ENCODE measurements at regions not wholly inside any gene's neighbourhood (a gene's known extent, or its start where the extent isn't known, plus 50 kb on each side); places are given as distances from the start of the nearest gene placed in this dataset.

DNA sequence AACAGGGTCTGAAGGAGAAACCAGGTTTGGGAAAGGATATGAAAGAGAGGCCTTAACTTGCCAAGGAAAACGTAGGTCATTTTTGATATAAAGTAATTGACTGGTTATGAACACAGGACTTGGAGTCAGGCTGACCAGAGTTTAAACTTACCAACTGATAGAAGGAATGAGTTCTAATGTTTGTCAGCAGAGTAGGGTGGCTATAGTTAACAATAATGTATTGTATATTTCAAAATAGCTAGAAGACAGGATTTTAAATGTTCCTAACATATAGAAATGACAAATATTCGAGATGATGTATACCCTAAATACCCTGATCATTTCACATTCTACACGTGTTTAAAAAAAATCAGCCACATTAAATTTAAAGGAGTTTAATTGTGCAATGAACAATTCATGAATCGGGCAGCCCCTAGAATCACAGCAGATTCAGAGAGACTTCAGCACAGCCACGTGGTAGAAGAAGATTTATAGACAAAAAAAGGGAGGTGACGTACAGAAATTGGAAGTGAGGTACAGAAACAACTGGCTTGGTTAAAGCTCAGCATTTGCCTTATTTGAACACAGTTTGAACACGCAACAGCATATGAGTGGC, 52.5 kb upstream of the PLEKHG7 start:
- Mint-ChIP-seq H3K36me3 (no peaks in the 10 kb centered on the region), H3K4me3 (no peak overlapping the region), H3K9me3 (no peaks in the 10 kb centered on the region), H3K27ac (no peak overlapping the region), H3K4me1 (ENCODE audit: low read depth) (peaks cover 12% of the 10 kb centered on the region), H3K27me3 (no peaks in the 10 kb centered on the region)
- no peak for DNase-seq
- intact Hi-C loops (cut with micrococcal nuclease): loop anchor here (1.0 to 5.0 kb wide), 5 partner anchors 76 to 1288 kb away; partner anchors contain the start of gene BTG1
- ChIA-PET CTCF (interaction anchor here (0.9 to 2.6 kb wide), 7 partner anchors 76 to 1289 kb away, joined by 3 to 17 read pairs (median 6); no protein-coding TSS in a partner anchor), POLR2A (interaction anchor here (0.6 kb wide), 1 partner anchor 134 kb away, joined by 3 read pairs; no protein-coding TSS in a partner anchor)

DNA sequence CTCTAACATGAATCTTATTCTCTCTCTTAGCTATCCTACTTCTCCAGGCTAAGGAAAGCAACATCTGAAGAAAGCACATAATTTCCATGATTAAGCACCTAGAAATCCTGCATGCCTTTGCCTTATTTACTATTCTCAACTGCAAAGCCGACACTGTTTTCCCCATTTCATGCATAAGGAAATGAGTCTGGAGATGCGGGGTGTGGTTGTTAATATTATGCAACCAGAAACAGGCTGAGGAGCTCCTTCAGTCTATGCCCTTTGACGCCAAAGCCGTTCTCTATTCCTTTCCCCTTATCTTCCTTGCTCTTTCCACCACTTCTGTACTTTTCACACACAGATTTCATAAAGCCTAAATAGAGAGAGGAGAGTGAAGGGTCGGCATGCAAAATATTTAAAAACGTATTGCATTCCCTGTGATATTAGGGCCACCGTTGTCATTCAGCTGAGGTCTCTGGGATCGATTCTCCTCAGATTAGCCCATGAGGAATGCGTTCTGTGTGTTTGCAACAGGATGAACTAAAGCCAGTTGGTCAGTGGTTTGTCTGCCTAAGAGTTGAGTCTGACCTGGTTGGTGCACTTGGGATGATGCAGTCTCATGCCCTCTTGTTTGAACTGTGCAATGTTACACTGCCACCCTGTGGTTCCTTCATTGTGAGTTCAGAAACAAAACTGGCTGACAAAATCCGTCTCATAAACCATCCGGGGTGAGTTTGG, 53.1 kb upstream of the PLEKHG7 start:
- no peak overlapping the region for H3K27ac Mint-ChIP-seq

GRCh38 chr12:92648242-92649031, 54.4 kb upstream of the PLEKHG7 start:
- Mint-ChIP-seq H3K4me1 (ENCODE audit: low read depth) (peaks cover 12% of the 10 kb centered on the region), H3K9me3 (peaks cover 9% of the 10 kb centered on the region), H3K27ac (no peak overlapping the region), H3K4me3 (no peak overlapping the region), H3K27me3 (no peaks in the 10 kb centered on the region), H3K36me3 (peaks cover 7% of the 10 kb centered on the region)
- no peak for DNase-seq
- intact Hi-C loops (cut with micrococcal nuclease): loop anchor here (2.0 kb wide), 1 partner anchor 44 kb away; no protein-coding TSS in a partner anchor
- ChIA-PET POLR2A (no interaction called here), CTCF (interaction anchor here (1.0 to 2.6 kb wide), 11 partner anchors 8 to 1267 kb away, joined by 3 to 17 read pairs (median 5); no protein-coding TSS in a partner anchor)

More for the DNA sequence above, 53.1 kb upstream of the PLEKHG7 start:
- Mint-ChIP-seq H3K36me3 (no peaks in the 10 kb centered on the region), H3K9me3 (no peaks in the 10 kb centered on the region), H3K4me1 (ENCODE audit: low read depth) (peaks cover 12% of the 10 kb centered on the region), H3K4me3 (no peak overlapping the region), H3K27me3 (no peaks in the 10 kb centered on the region)
- DNase-seq: peak; percentile 65
- intact Hi-C loops (cut with micrococcal nuclease): loop anchor here (1.0 to 5.0 kb wide), 6 partner anchors 45 to 1287 kb away; partner anchors contain the start of gene BTG1
- CTCF ChIA-PET: interaction anchor here (0.6 to 2.6 kb wide), 16 partner anchors 9 to 1288 kb away, joined by 3 to 17 read pairs (median 4); no protein-coding TSS in a partner anchor
- POLR2A ChIA-PET: no interaction called here

DNA sequence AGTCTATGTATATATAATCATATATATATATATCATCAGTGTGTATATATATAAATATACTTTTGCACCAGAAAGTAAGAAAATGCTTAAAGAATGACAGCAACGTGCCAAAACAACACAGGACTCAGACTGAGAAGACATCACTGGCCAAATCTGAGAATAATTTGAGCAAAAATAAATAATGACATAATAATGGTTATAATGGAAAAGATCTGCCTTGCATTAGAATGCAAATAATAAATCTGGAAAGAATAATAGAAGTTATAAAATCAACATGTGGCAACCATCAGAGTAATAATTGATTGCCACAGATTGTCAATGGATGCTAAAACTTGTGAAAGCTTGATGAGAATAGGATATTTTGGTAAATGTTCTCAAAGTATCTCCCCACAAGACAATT, 61.5 kb upstream of the PLEKHG7 start:
- peaks cover 18% of the 10 kb centered on the region for H3K9me3 Mint-ChIP-seq
- CTCF ChIA-PET: interaction anchor here (2.0 kb wide), 1 partner anchor 8 kb away, joined by 5 read pairs; no protein-coding TSS in a partner anchor
- no peak overlapping the region for H3K27ac Mint-ChIP-seq
- no peak for DNase-seq
- H3K36me3 Mint-ChIP-seq: peaks cover 14% of the 10 kb centered on the region
- no peak overlapping the region for H3K4me3 Mint-ChIP-seq
- no peaks in the 10 kb centered on the region for H3K27me3 Mint-ChIP-seq
- POLR2A ChIA-PET: no interaction called here
- H3K4me1 Mint-ChIP-seq (ENCODE audit: low read depth): no peaks in the 10 kb centered on the region
- intact Hi-C loops (cut with micrococcal nuclease): no loop called here

GRCh38 chr12:92640691-92641090, 62.1 kb upstream of the PLEKHG7 start:
- DNase-seq: no peak
- Mint-ChIP-seq H3K27me3 (no peaks in the 10 kb centered on the region), H3K4me1 (ENCODE audit: low read depth) (no peaks in the 10 kb centered on the region), H3K4me3 (no peak overlapping the region), H3K9me3 (peaks cover 18% of the 10 kb centered on the region), H3K27ac (no peak overlapping the region), H3K36me3 (peaks cover 14% of the 10 kb centered on the region)
- POLR2A ChIA-PET: no interaction called here
- CTCF ChIA-PET: interaction anchor here (2.0 kb wide), 1 partner anchor 8 kb away, joined by 5 read pairs; no protein-coding TSS in a partner anchor
- intact Hi-C loops (cut with micrococcal nuclease): no loop called here

DNA sequence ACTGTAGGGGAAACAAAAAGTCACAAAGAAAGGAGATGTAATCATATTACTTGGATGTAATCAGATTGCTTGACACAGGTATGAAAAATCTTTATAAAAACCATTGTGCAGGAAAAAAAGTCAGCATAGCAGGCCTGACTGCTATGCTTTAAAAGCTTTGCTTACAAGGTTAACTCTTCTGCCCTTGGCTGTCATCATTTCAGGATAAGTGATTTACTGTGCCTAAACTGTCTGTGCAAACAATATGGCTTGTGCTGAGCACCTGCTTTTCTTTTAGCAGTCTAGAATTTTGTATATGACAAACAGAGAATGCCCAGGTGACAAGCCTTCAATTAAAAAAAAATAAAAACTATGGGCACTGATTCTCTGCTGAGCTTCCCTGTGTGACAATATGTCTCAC, 63.8 kb upstream of the PLEKHG7 start:
- DNase-seq: no peak
- Mint-ChIP-seq H3K4me1 (ENCODE audit: low read depth) (no peaks in the 10 kb centered on the region), H3K4me3 (no peak overlapping the region), H3K36me3 (peaks cover 8% of the 10 kb centered on the region), H3K27me3 (no peaks in the 10 kb centered on the region), H3K27ac (no peak overlapping the region), H3K9me3 (peaks cover 12% of the 10 kb centered on the region)
- ChIA-PET POLR2A (no interaction called here), CTCF (no interaction called here)
- intact Hi-C loops (cut with micrococcal nuclease): no loop called here

GRCh38 chr12:92634730-92635129, 68.1 kb upstream of the PLEKHG7 start:
- Mint-ChIP-seq H3K36me3 (no peaks in the 10 kb centered on the region), H3K9me3 (no peaks in the 10 kb centered on the region), H3K27ac (no peak overlapping the region), H3K4me3 (no peak overlapping the region), H3K27me3 (no peaks in the 10 kb centered on the region), H3K4me1 (ENCODE audit: low read depth) (no peaks in the 10 kb centered on the region)
- intact Hi-C loops (cut with micrococcal nuclease): no loop called here
- no peak for DNase-seq
- POLR2A ChIA-PET: no interaction called here
- CTCF ChIA-PET: interaction anchor here (0.5 kb wide), 1 partner anchor 197 kb away, joined by 3 read pairs; no protein-coding TSS in a partner anchor

- ChIA-PET POLR2A (no interaction called here), CTCF (no interaction called here)
- Mint-ChIP-seq H3K4me1 (ENCODE audit: low read depth) (no peaks in the 10 kb centered on the region), H3K36me3 (no peaks in the 10 kb centered on the region), H3K4me3 (no peak overlapping the region), H3K27ac (no peak overlapping the region), H3K27me3 (no peaks in the 10 kb centered on the region), H3K9me3 (no peaks in the 10 kb centered on the region)
- no peak for DNase-seq
- intact Hi-C loops (cut with micrococcal nuclease): no loop called here
Observed at GRCh38 chr12:92634202-92634601, 68.6 kb upstream of the PLEKHG7 start.

DNA sequence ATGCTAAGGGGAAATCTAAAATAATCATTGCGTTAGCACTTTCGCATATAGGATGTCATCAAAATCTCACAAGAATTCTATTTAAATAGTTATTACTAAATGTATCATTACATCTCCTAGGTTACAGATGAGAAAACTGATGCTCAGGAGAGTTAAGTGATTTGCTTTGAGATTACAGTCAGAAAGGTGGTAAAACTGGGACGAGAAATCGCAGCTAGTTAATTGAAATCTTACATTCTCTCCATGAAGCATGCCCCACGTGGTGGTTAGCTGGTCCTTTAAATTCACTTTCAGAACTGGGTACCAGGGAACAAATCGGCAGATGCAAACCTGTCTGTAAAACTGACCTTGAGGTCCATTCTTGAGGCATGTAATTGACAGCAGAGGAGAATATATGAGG, 71.8 kb upstream of the PLEKHG7 start:
- Mint-ChIP-seq H3K9me3 (no peaks in the 10 kb centered on the region), H3K4me1 (ENCODE audit: low read depth) (no peaks in the 10 kb centered on the region), H3K27me3 (no peaks in the 10 kb centered on the region), H3K4me3 (no peak overlapping the region), H3K27ac (no peak overlapping the region), H3K36me3 (no peaks in the 10 kb centered on the region)
- CTCF ChIA-PET: interaction anchor here (1.0 kb wide), 1 partner anchor 1248 kb away, joined by 3 read pairs; no protein-coding TSS in a partner anchor
- DNase-seq: no peak
- POLR2A ChIA-PET: no interaction called here
- intact Hi-C loops (cut with micrococcal nuclease): no loop called here

DNA sequence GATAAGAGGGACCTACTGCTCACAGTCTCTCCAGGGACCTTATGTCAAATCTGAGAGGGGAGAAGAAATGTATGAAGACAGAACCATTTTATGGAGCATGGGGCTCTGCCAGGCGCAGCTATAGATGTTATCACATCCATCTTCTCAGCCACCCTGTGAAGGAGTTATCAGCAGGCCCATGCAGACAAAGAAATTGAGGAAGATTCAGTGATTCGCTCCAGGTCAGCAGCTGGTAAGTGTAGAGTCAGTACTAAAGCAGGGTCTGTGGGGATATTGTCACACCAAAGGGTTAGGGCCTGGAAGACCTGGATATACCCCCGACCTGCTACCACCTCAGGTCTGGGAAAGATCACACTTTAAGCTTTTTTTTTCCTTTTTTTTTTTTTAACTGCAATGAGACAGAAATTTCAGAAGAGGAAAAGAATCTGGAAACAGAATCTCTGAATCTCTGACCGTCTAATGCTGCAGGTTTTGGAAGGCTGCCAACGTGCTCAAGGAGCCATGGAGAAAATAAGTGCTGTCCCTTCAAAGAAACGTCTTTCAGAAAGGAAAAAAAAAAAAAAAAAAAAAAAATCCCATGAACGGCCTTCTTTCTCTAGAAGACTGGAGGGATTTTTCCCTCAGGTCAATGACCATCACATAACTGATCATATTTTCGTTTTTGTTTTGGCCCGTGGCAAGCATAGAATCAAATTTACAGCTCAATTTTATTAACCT, 73.3 kb upstream of the PLEKHG7 start:
- intact Hi-C loops (cut with micrococcal nuclease): no loop called here
- H3K9me3 Mint-ChIP-seq: no peaks in the 10 kb centered on the region
- ChIA-PET CTCF (no interaction called here), POLR2A (no interaction called here)
- H3K4me3 Mint-ChIP-seq: no peak overlapping the region
- DNase-seq: no peak
- H3K4me1 Mint-ChIP-seq (ENCODE audit: low read depth): no peaks in the 10 kb centered on the region
- no peaks in the 10 kb centered on the region for H3K27me3 Mint-ChIP-seq
- no peaks in the 10 kb centered on the region for H3K36me3 Mint-ChIP-seq
- no peak overlapping the region for H3K27ac Mint-ChIP-seq

- no peaks in the 10 kb centered on the region for H3K9me3 Mint-ChIP-seq
- CTCF ChIA-PET: no interaction called here
- H3K27me3 Mint-ChIP-seq: no peaks in the 10 kb centered on the region
- no peaks in the 10 kb centered on the region for H3K4me1 Mint-ChIP-seq (ENCODE audit: low read depth)
- intact Hi-C loops (cut with micrococcal nuclease): no loop called here
- no peak overlapping the region for H3K27ac Mint-ChIP-seq
- POLR2A ChIA-PET: interaction anchor here (1.5 kb wide), 1 partner anchor 10 kb away, joined by 3 read pairs; no protein-coding TSS in a partner anchor
- no peaks in the 10 kb centered on the region for H3K36me3 Mint-ChIP-seq
- H3K4me3 Mint-ChIP-seq: no peak overlapping the region
- DNase-seq: no peak
Observed at GRCh38 chr12:92628476-92628875, 74.3 kb upstream of the PLEKHG7 start.

Measured in activated CD4-positive, alpha-beta memory T cell treated with anti-CD3 and anti-CD28 coated beads for 36 hours (primary cell).